Adrenal gland (tissue), 5 donors: ENCODE measurements at regions not wholly inside any gene's neighbourhood (a gene's known extent, or its start where the extent isn't known, plus 50 kb on each side); places are given as distances from the start of the nearest gene placed in this dataset.

ENCODE experiments used
- POLR2A ChIP-seq, 2 donors: fragments of 450-650 bp; IDR thresholded peaks; one replicate each; pipeline ENCODE4 v1.6.1; 2017; ENCODE audit warnings: antibody characterized with exemption in 2 of 2, mild to moderate bottlenecking in 2 of 2, moderate library complexity in 1 of 2
- TF ChIP-seq, protein P1 (sequence below), 6 experiments: fragments of 450-650 bp in 4 of 6; fragments of 200-600 bp in 2 of 6; sonication (generic) in 1 of 6; IDR thresholded peaks; 1 replicate in 5 of 6; 2 replicates in 1 of 6; pipeline versions ENCODE4 v1.5.1 to v1.8.0; 2016 to 2021; ENCODE audit warnings: antibody characterized with exemption in 6 of 6, mild to moderate bottlenecking in 2 of 6, moderate library complexity in 1 of 6
- donor health status: DM: no; HTN: no; CAD: no.

DNA sequence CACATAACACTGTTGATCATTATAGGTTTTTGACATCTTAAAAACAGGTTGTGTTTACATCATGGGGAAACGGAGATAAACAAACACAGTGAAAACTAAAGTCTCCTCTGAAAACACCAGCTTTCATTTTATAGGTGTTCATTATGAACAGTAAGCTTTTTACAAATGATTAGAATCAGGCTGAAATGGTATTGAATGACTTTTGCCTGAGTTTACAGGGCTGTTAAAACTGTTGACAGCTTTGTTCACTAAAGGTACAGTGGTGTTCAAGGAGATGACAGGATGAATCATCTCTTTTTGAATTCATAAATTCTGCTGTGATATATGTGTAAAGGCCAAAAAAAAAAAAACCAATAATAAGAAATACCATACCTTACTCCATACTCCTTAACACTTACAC lies 184.6 kb upstream of the CNTN5 start:
- TF ChIP-seq, protein P1, sequence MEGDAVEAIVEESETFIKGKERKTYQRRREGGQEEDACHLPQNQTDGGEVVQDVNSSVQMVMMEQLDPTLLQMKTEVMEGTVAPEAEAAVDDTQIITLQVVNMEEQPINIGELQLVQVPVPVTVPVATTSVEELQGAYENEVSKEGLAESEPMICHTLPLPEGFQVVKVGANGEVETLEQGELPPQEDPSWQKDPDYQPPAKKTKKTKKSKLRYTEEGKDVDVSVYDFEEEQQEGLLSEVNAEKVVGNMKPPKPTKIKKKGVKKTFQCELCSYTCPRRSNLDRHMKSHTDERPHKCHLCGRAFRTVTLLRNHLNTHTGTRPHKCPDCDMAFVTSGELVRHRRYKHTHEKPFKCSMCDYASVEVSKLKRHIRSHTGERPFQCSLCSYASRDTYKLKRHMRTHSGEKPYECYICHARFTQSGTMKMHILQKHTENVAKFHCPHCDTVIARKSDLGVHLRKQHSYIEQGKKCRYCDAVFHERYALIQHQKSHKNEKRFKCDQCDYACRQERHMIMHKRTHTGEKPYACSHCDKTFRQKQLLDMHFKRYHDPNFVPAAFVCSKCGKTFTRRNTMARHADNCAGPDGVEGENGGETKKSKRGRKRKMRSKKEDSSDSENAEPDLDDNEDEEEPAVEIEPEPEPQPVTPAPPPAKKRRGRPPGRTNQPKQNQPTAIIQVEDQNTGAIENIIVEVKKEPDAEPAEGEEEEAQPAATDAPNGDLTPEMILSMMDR (IDR thresholded peaks at IDR 0.05): no peak
- TF ChIP-seq POLR2A (IDR thresholded peaks at IDR 0.05): no peak
